Upper lobe of right lung (tissue), 1 donor: ENCODE measurements at regions not wholly inside any gene's neighbourhood (a gene's known extent, or its start where the extent isn't known, plus 50 kb on each side); places are given as distances from the start of the nearest gene placed in this dataset.
"Not testable (repeated sequence)": the region's sequence is repeated elsewhere in the genome, so short reads cannot be mapped to it uniquely, and the experiment has no call there.

ENCODE experiments used
- ATAC-seq: fragments of 200-7000 bp; cut with Tn5 transposase; one replicate; pipeline ENCODE4 v1.9.1; 2020; ENCODE audit warnings: mild to moderate bottlenecking, moderate library complexity
- DNase-seq: peaks from one replicate; pipeline ENCODE4 v3.0.0-alpha.2; 2020
- H3K27ac ChIP-seq: fragments of 200-600 bp; one replicate; pipeline ENCODE4 v1.8.0; 2022
- H3K27me3 ChIP-seq: fragments of 200-600 bp; one replicate; pipeline ENCODE4 v1.8.0; 2022; ENCODE audit warnings: mild to moderate bottlenecking
- H3K36me3 ChIP-seq: fragments of 200-600 bp; one replicate; pipeline ENCODE4 v1.8.0; 2022
- H3K4me1 ChIP-seq: fragments of 200-600 bp; one replicate; pipeline ENCODE4 v1.8.0; 2022
- H3K4me3 ChIP-seq: fragments of 200-600 bp; one replicate; pipeline ENCODE4 v1.8.0; 2022; ENCODE audit warnings: mild to moderate bottlenecking
- H3K9me3 ChIP-seq: fragments of 200-600 bp; one replicate; pipeline ENCODE4 v1.8.0; 2022
- CTCF ChIP-seq: fragments of 200-600 bp; IDR thresholded peaks from one replicate; pipeline ENCODE4 v1.8.0; 2022; ENCODE audit warnings: antibody characterized with exemption
- intact Hi-C: fragments of 100-400 bp; cut with DNase I; formaldehyde crosslinking; loops from one replicate; pipeline ENCODE4 v1.11.0; 2022
- donor health status: DM: no; HTN: yes; CAD: no; lungs with severe emphysema.

- H3K4me3 ChIP-seq: no peak overlapping the region
- no peak for TF ChIP-seq CTCF
These were observed 196.5 kb downstream of the DUSP6 start for GRCh38 chr12:89155826-89156225.

DNA sequence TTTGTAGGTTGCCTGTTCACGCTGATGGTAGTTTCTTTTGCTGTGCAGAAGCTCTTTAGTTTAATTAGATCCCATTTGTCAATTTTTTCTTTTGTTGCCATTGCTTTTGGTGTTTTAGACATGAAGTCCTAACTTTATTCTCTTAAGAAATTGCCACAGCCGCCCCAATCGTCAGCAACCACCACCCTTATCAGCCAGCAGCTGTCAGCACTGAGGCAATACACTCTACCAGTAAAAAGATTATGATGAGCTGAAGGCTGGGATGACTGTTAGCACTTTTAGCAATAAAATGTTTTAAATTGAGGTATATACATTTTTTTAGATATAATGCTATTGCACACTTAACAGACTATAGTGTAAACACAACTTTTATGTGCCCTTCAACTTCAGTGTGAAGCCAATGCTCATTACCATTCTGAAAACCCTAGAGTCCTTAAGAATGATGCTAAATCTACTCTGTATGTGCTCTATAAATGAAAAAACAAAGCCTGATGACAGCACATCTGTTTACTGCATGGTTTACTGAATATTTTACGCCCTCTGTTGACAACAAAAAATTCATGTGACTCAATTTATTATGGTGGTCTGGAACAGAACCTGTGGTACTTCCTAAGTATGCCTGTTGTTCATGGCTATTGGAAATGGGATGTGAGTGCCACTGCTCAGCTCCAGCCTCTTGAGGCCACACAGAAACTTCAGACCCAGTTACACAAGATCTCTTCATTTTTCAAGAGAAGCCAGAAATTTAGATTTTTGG is 197.4 kb downstream of the DUSP6 start:
- no peak overlapping the region for H3K4me3 ChIP-seq
- H3K27ac ChIP-seq: no peak overlapping the region
- H3K36me3 ChIP-seq: no peaks in the 10 kb centered on the region
- TF ChIP-seq CTCF: peak; percentile 7
- H3K9me3 ChIP-seq: no peaks in the 10 kb centered on the region
- no peak for DNase-seq
- H3K4me1 ChIP-seq: no peaks in the 10 kb centered on the region
- H3K27me3 ChIP-seq: no peaks in the 10 kb centered on the region
- intact Hi-C loops: no loop called here
- ATAC-seq: no peak

More at GRCh38 chr12:89155826-89156225, 196.5 kb downstream of the DUSP6 start:
- no peak overlapping the region for H3K27ac ChIP-seq
- intact Hi-C loops: no loop called here
- DNase-seq (no peak), ATAC-seq (no peak)
- no peaks in the 10 kb centered on the region for H3K27me3 ChIP-seq
- H3K9me3 ChIP-seq: no peaks in the 10 kb centered on the region
- peaks cover 4% of the 10 kb centered on the region for H3K4me1 ChIP-seq
- no peaks in the 10 kb centered on the region for H3K36me3 ChIP-seq

DNA sequence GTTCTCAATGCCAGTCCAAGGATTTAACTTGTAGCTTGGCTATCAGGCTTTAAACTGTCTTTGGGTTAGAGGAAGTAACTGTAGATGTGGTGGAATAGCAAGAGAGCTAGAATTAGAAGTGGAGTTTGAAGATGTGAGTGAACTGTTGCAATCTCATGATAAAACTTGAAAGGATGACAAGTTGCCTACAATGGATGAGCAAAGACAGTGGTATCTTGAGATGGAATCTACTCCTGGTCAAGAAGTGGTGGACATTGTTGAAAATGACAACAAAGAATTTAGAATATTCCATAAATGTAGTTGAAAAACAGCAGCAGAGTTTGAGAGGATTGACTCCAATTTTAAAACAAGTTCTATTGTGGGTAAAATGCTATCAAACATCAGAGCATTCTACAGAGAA is 199.0 kb downstream of the DUSP6 start:
- no peak for TF ChIP-seq CTCF
- Histone ChIP-seq H3K9me3 (no peaks in the 10 kb centered on the region), H3K4me3 (no peak overlapping the region), H3K27ac (no peak overlapping the region), H3K36me3 (no peaks in the 10 kb centered on the region), H3K27me3 (no peaks in the 10 kb centered on the region), H3K4me1 (no peaks in the 10 kb centered on the region)
- intact Hi-C loops: no loop called here
- ATAC-seq (no peak), DNase-seq (no peak)

DNA sequence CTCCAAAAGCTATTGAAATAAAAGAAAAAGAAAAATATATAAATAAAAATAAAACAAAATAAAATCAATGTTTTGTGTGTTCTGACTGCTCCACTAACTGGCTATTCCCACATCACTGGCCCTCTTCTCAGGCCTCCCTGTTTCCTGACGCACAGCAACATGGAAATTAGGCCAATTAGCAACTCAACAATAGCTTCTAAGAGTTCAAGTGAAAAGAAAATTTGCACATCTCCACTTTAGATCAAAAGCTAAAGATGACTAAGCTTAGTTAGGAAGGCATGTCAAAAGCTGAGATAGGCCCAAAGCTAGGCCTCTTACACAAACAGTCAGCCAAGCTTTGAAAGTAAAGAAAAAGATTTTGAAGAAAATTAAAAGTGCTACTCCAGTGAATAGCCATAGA is 200.8 kb downstream of the DUSP6 start:
- DNase-seq (no peak), ATAC-seq (no peak)
- intact Hi-C loops: no loop called here
- no peak overlapping the region for H3K4me3 ChIP-seq
- no peaks in the 10 kb centered on the region for H3K9me3 ChIP-seq
- no peaks in the 10 kb centered on the region for H3K4me1 ChIP-seq
- H3K27ac ChIP-seq: no peak overlapping the region
- no peak for TF ChIP-seq CTCF
- H3K36me3 ChIP-seq: no peaks in the 10 kb centered on the region
- no peaks in the 10 kb centered on the region for H3K27me3 ChIP-seq

- intact Hi-C loops, DNase-seq, H3K27me3 ChIP-seq, ATAC-seq, H3K36me3 ChIP-seq, H3K4me1 ChIP-seq, H3K4me3 ChIP-seq, H3K9me3 ChIP-seq, H3K27ac ChIP-seq: not testable (repeated sequence)
These were observed 201.5 kb downstream of the DUSP6 start for GRCh38 chr12:89150789-89151188.

DNA sequence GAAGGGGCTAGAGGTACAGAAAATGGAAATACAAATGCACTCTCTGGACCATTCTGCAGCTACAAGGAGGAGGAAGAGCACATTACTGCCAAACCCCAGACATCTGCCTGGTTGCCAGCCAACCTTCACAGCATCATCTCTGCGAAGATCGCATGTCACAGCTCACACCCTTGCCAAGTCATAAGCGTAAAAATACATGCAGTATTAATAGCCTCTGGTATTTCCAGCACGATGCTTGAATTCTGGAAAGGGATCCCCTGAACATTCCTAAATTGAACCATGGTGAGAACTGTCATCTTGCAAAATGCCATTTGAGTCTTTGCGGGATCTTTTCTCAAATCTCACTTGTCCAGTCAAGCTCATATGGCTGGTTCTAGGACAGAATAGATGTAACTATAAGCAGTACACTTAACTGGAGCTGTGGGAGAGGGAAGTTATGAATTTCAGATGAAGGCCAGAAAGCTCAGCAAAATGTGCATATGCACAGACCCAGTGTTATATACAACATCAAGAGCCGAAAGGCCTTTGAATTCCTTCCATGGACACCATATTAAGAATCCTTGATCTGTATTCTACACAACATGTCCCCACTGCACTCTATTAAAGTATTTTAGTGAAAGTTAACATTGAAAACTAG is 211.6 kb downstream of the DUSP6 start:
- Histone ChIP-seq H3K27me3 (no peaks in the 10 kb centered on the region), H3K27ac (no peak overlapping the region), H3K9me3 (no peaks in the 10 kb centered on the region), H3K4me3 (no peak overlapping the region), H3K4me1 (no peaks in the 10 kb centered on the region), H3K36me3 (no peaks in the 10 kb centered on the region)
- DNase-seq (no peak), ATAC-seq (no peak)
- intact Hi-C loops: no loop called here
- TF ChIP-seq CTCF: no peak
